Eye (tissue), 1 donor: ENCODE measurements at regions not wholly inside any gene's neighbourhood (a gene's known extent, or its start where the extent isn't known, plus 50 kb on each side); places are given as distances from the start of the nearest gene placed in this dataset.
"Not testable (repeated sequence)": the region's sequence is repeated elsewhere in the genome, so short reads cannot be mapped to it uniquely, and the experiment has no call there.

ENCODE experiments used
- DNase-seq: peaks from one replicate; pipeline ENCODE4 v3.0.0-alpha.2; 2015

- DNase-seq = no peak
Measured at GRCh38 chr4:130025701-130026100, 929.7 kb downstream of the C4orf33 start.

- no peak for DNase-seq
Measured at GRCh38 chr4:130026185-130026584, 930.2 kb downstream of the C4orf33 start.

GRCh38 chr4:130027973-130028372 is 932.0 kb downstream of the C4orf33 start:
- no peak for DNase-seq

- DNase-seq = no peak
Measured at GRCh38 chr4:130028552-130028951, 932.6 kb downstream of the C4orf33 start.

- no peak for DNase-seq
Measured at GRCh38 chr4:130029442-130029841, 933.5 kb downstream of the C4orf33 start.

GRCh38 chr4:130031858-130032257 is 935.9 kb downstream of the C4orf33 start:
- DNase-seq = no peak

GRCh38 chr4:130033657-130034056 is 937.7 kb downstream of the C4orf33 start:
- not testable (repeated sequence) for DNase-seq

GRCh38 chr4:130034876-130035275 is 938.9 kb downstream of the C4orf33 start:
- DNase-seq = no peak

- no peak for DNase-seq
Measured at GRCh38 chr4:130035391-130035790, 939.4 kb downstream of the C4orf33 start.

- DNase-seq = not testable (repeated sequence)
Measured at GRCh38 chr4:130037866-130038265, 941.9 kb downstream of the C4orf33 start.

GRCh38 chr4:130038540-130038939 is 942.6 kb downstream of the C4orf33 start:
- not testable (repeated sequence) for DNase-seq

- DNase-seq = no peak
Measured at GRCh38 chr4:130043732-130044160, 947.8 kb downstream of the C4orf33 start.

GRCh38 chr4:130044788-130045531 is 949.0 kb downstream of the C4orf33 start:
- no peak for DNase-seq

GRCh38 chr4:130053723-130054122 is 957.8 kb downstream of the C4orf33 start:
- no peak for DNase-seq

GRCh38 chr4:130054908-130055307 is 959.0 kb downstream of the C4orf33 start:
- DNase-seq = no peak

GRCh38 chr4:130056286-130056685 is 960.3 kb downstream of the C4orf33 start:
- no peak for DNase-seq

- no peak for DNase-seq
Measured at GRCh38 chr4:130064471-130064870, 968.5 kb downstream of the C4orf33 start.

GRCh38 chr4:130067419-130067818 is 971.5 kb downstream of the C4orf33 start:
- no peak for DNase-seq

- no peak for DNase-seq
Measured at GRCh38 chr4:130068072-130068471, 972.1 kb downstream of the C4orf33 start.

- no peak for DNase-seq
Measured at GRCh38 chr4:130071746-130072145, 975.8 kb downstream of the C4orf33 start.

- DNase-seq = no peak
Measured at GRCh38 chr4:130073145-130073790, 977.3 kb downstream of the C4orf33 start.

GRCh38 chr4:130074096-130074495 is 978.1 kb downstream of the C4orf33 start:
- DNase-seq = no peak

GRCh38 chr4:130077275-130077674 is 981.3 kb downstream of the C4orf33 start:
- no peak for DNase-seq

- DNase-seq = not testable (repeated sequence)
Measured at GRCh38 chr4:130079027-130079426, 983.1 kb downstream of the C4orf33 start.
